Natural killer cell (primary cell): ENCODE measurements at regions not wholly inside any gene's neighbourhood (a gene's known extent, or its start where the extent isn't known, plus 50 kb on each side); places are given as distances from the start of the nearest gene placed in this dataset.
"Not testable (repeated sequence)": the region's sequence is repeated elsewhere in the genome, so short reads cannot be mapped to it uniquely, and the experiment has no call there.

Source experiments
- ATAC-seq, 3 donors: fragments of 150-1000 bp in 2 of 3; fragments of 200-7000 bp in 1 of 3; cut with Tn5 transposase; 1 replicate in 1 of 3; 2 replicates in 2 of 3; pipeline ENCODE4 v1.10.0; 2021; ENCODE audit warnings: mild to moderate bottlenecking in 2 of 3, moderate library complexity in 2 of 3
- DNase-seq, 2 donors: peaks; one replicate each; pipeline versions ENCODE4 v3.0.0 to v3.0.0-alpha.2; 2013 to 2021; ENCODE audit warnings: mixed read lengths in 1 of 2
- H3K27ac ChIP-seq: one replicate; pipeline ENCODE4 v1.5.1; 2013; ENCODE audit warnings: mild to moderate bottlenecking, low read length
- H3K27me3 ChIP-seq: one replicate; pipeline ENCODE4 v1.6.1; 2013; ENCODE audit warnings: low read length; ENCODE audit not compliant: control insufficient read depth, insufficient read depth
- H3K36me3 ChIP-seq: one replicate; pipeline ENCODE4 v1.6.1; 2013; ENCODE audit warnings: low read length; ENCODE audit not compliant: control insufficient read depth, insufficient read depth
- H3K4me1 ChIP-seq: one replicate; pipeline ENCODE4 v1.6.1; 2013; ENCODE audit warnings: low read length; ENCODE audit not compliant: control insufficient read depth, insufficient read depth
- H3K4me3 ChIP-seq: one replicate; pipeline ENCODE4 v1.5.1; 2013; ENCODE audit warnings: low read length
- H3K9me3 ChIP-seq: one replicate; pipeline ENCODE4 v1.6.1; 2013; ENCODE audit warnings: low read length; ENCODE audit not compliant: control insufficient read depth, insufficient read depth
- H3K27ac Mint-ChIP-seq, 2 donors: one replicate each; pipeline ENCODE4 v1.8.0; 2022; ENCODE audit warnings: mild to moderate bottlenecking in 2 of 2, mixed read lengths in 2 of 2, moderate library complexity in 1 of 2
- H3K27me3 Mint-ChIP-seq, 2 donors: one replicate each; pipeline ENCODE4 v1.8.0; 2022; ENCODE audit warnings: low read depth in 2 of 2, mixed read lengths in 2 of 2
- H3K36me3 Mint-ChIP-seq: one replicate; pipeline ENCODE4 v1.8.0; 2022; ENCODE audit warnings: mixed read lengths
- H3K4me1 Mint-ChIP-seq, 2 donors: one replicate each; pipeline ENCODE4 v1.8.0; 2022; ENCODE audit warnings: mixed read lengths in 2 of 2
- H3K4me3 Mint-ChIP-seq: one replicate; pipeline ENCODE4 v1.8.0; 2022; ENCODE audit warnings: mild to moderate bottlenecking, moderate library complexity, mixed read lengths
- H3K9me3 Mint-ChIP-seq, 2 donors: one replicate each; pipeline ENCODE4 v1.8.0; 2022; ENCODE audit warnings: mixed read lengths in 2 of 2
- CTCF ChIP-seq: fragments of 200-600 bp; IDR thresholded peaks from one replicate; pipeline ENCODE4 v1.8.0; 2022; ENCODE audit warnings: antibody characterized with exemption
- WGBS: methylation state at CpG from one replicate; pipeline ENCODE4 v1.1.7; 2013; ENCODE audit warnings: missing lambda C conversion rate; ENCODE audit not compliant: insufficient coverage; 5-methylcytosine and 5-hydroxymethylcytosine counted together
- intact Hi-C: fragments of 100-400 bp; cut with micrococcal nuclease; formaldehyde crosslinking; loops from one replicate; pipeline ENCODE4 v1.14.2; 2022

GRCh38 chrX:121869876-121870477 is 822.6 kb downstream of the GLUD2 start:
- H3K4me1 Mint-ChIP-seq, result no peaks in the 10 kb centered on the region
- whole genome bisulfite sequencing, result 88% methylated on average over 18 of the region's 18 CpGs
- H3K4me1 ChIP-seq, result no peaks in the 10 kb centered on the region
- no peak for ATAC-seq
- intact Hi-C loops, result no loop called here
- no peak overlapping the region for H3K27ac ChIP-seq
- no peak overlapping the region for H3K4me3 Mint-ChIP-seq
- no peak for DNase-seq
- no peaks in the 10 kb centered on the region for H3K36me3 ChIP-seq
- no peaks in the 10 kb centered on the region for H3K27me3 ChIP-seq
- H3K9me3 Mint-ChIP-seq, result peaks cover 3 to 7% of the 10 kb centered on the region in 2 donors
- peaks cover 3% of the 10 kb centered on the region for H3K9me3 ChIP-seq
- H3K36me3 Mint-ChIP-seq, result no peaks in the 10 kb centered on the region
- no peak for TF ChIP-seq CTCF
- H3K27ac Mint-ChIP-seq, result no peak overlapping the region
- no peaks in the 10 kb centered on the region for H3K27me3 Mint-ChIP-seq
- H3K4me3 ChIP-seq, result no peak overlapping the region

GRCh38 chrX:121871122-121871521 is 823.7 kb downstream of the GLUD2 start:
- Histone ChIP-seq H3K36me3 (no peaks in the 10 kb centered on the region), H3K9me3 (peaks cover 3% of the 10 kb centered on the region), H3K4me3 (no peak overlapping the region), H3K27me3 (no peaks in the 10 kb centered on the region), H3K4me1 (no peaks in the 10 kb centered on the region), H3K27ac (no peak overlapping the region)
- ATAC-seq (no peak), DNase-seq (no peak)
- Mint-ChIP-seq H3K4me1 (no peaks in the 10 kb centered on the region), H3K27me3 (no peaks in the 10 kb centered on the region), H3K36me3 (no peaks in the 10 kb centered on the region), H3K4me3 (no peak overlapping the region), H3K27ac (no peak overlapping the region), H3K9me3 (peaks cover 3% of the 10 kb centered on the region in 2 donors)
- intact Hi-C loops, result no loop called here
- TF ChIP-seq CTCF, result no peak
- WGBS, result 95% methylated on average over 12 of the region's 12 CpGs

GRCh38 chrX:121876305-121876704 is 828.9 kb downstream of the GLUD2 start:
- H3K9me3 Mint-ChIP-seq, result peaks cover 3 to 4% of the 10 kb centered on the region in 2 donors
- H3K36me3 ChIP-seq, result no peaks in the 10 kb centered on the region

GRCh38 chrX:121877337-121877736 is 829.9 kb downstream of the GLUD2 start:
- H3K27me3 ChIP-seq, H3K4me3 Mint-ChIP-seq, H3K9me3 Mint-ChIP-seq, intact Hi-C loops, DNase-seq, ATAC-seq, H3K9me3 ChIP-seq, H3K27ac Mint-ChIP-seq, H3K4me3 ChIP-seq, H3K4me1 ChIP-seq, H3K36me3 ChIP-seq, H3K36me3 Mint-ChIP-seq, H3K4me1 Mint-ChIP-seq, H3K27me3 Mint-ChIP-seq, H3K27ac ChIP-seq: not testable (repeated sequence)
- 100% methylated on average over 6 of the region's 18 CpGs for WGBS

More at GRCh38 chrX:121876305-121876704, 828.9 kb downstream of the GLUD2 start:
- H3K36me3 Mint-ChIP-seq, result no peaks in the 10 kb centered on the region
- H3K27ac ChIP-seq, result no peak overlapping the region
- no peaks in the 10 kb centered on the region for H3K4me1 ChIP-seq
- no peaks in the 10 kb centered on the region for H3K4me1 Mint-ChIP-seq
- ATAC-seq (no peak), DNase-seq (no peak)
- no peak overlapping the region for H3K27ac Mint-ChIP-seq
- no peak overlapping the region for H3K4me3 ChIP-seq
- H3K27me3 ChIP-seq, result no peaks in the 10 kb centered on the region
- no peaks in the 10 kb centered on the region for H3K27me3 Mint-ChIP-seq
- no peak overlapping the region for H3K4me3 Mint-ChIP-seq
- intact Hi-C loops, result no loop called here
- TF ChIP-seq CTCF, result no peak
- H3K9me3 ChIP-seq, result no peaks in the 10 kb centered on the region
